ENCODE measurements at regions not wholly inside any gene's neighbourhood (a gene's known extent, or its start where the extent isn't known, plus 50 kb on each side); places are given as distances from the start of the nearest gene placed in this dataset.

DNA sequence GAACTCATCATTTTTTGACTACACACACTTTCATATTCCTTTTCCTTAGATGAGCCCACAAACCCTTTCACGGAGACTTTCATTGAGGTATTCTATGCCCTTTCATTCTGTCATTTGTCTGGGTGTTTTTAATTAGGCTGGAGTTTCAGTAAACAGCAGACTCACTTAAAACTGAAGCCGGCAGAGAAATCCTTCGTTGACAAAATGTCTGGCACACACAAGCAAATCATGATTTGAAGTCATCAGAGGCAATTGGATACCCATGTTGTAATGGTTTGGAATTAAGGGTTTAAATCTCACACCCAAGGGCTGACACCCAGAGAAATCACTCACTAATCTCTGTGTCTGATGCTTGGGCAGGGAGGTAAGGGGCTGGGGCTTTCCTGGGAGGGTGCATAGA lies 127.1 kb downstream of the EHF start:
- TF ChIP-seq, protein P1, sequence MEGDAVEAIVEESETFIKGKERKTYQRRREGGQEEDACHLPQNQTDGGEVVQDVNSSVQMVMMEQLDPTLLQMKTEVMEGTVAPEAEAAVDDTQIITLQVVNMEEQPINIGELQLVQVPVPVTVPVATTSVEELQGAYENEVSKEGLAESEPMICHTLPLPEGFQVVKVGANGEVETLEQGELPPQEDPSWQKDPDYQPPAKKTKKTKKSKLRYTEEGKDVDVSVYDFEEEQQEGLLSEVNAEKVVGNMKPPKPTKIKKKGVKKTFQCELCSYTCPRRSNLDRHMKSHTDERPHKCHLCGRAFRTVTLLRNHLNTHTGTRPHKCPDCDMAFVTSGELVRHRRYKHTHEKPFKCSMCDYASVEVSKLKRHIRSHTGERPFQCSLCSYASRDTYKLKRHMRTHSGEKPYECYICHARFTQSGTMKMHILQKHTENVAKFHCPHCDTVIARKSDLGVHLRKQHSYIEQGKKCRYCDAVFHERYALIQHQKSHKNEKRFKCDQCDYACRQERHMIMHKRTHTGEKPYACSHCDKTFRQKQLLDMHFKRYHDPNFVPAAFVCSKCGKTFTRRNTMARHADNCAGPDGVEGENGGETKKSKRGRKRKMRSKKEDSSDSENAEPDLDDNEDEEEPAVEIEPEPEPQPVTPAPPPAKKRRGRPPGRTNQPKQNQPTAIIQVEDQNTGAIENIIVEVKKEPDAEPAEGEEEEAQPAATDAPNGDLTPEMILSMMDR (IDR thresholded peaks at IDR 0.05): no peak
- H3K4me1 ChIP-seq: no peaks in the 10 kb centered on the region
- no peak for ATAC-seq
- H3K27ac ChIP-seq: no peak overlapping the region
- DNase-seq: no peak
- H3K4me3 ChIP-seq: no peak overlapping the region
- intact Hi-C loops (cut with DNase I): no loop called here
- H3K27me3 ChIP-seq: no peaks in the 10 kb centered on the region
- H3K9me3 ChIP-seq: no peaks in the 10 kb centered on the region
- no peaks in the 10 kb centered on the region for H3K36me3 ChIP-seq

DNA sequence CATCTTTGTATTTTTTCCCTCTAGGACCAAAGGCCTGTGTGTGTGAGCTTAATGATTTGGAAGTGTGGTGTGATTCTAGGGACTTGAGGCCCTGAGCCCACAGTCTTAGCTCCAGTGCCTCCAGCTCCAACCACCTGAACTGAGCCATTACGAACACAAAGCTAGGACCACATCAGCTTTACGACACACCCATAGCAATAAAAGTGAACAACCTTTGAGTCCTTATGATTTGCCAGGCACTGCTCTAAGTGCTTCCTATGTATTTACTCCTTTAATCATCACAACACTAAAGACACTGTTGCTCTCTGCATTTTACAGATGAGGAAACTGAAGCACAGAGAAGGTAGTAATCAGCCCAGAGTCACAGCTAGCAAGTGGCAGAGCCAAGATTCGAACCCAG lies 126.4 kb downstream of the EHF start:
- intact Hi-C loops (cut with DNase I): no loop called here

DNA sequence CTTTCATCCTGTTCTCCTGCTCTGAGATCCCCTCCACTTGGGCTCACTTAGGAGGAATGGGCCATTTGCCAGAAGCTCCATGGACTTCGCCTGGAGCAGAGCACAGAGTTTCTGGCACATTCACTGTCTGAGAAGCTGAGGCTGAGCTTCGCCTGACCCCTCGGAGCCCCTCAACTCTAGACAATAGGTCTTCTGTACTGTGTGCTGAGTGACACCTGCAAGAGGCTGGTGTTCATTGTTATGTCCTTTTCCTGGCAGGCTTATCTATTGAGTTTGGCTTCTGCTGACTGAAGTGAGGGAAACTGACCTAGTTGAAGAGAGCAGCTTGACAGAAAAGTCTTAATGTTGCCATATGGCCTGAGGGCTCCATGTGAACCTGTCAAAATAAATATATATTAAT lies 124.3 kb downstream of the EHF start:
- no peaks in the 10 kb centered on the region for H3K27me3 ChIP-seq
- H3K4me3 ChIP-seq: no peak overlapping the region
- no peaks in the 10 kb centered on the region for H3K36me3 ChIP-seq
- TF ChIP-seq, protein P1 (IDR thresholded peaks at IDR 0.05): no peak
- no peaks in the 10 kb centered on the region for H3K9me3 ChIP-seq
- ATAC-seq (no peak), DNase-seq (no peak)
- no peaks in the 10 kb centered on the region for H3K4me1 ChIP-seq
- H3K27ac ChIP-seq: no peak overlapping the region
- intact Hi-C loops (cut with DNase I): no loop called here

More for the DNA sequence above, 126.4 kb downstream of the EHF start:
- H3K4me1 ChIP-seq: no peaks in the 10 kb centered on the region
- TF ChIP-seq, protein P1 (IDR thresholded peaks at IDR 0.05): no peak
- no peaks in the 10 kb centered on the region for H3K9me3 ChIP-seq
- H3K27ac ChIP-seq: no peak overlapping the region
- DNase-seq (no peak), ATAC-seq (no peak)
- no peak overlapping the region for H3K4me3 ChIP-seq
- H3K27me3 ChIP-seq: no peaks in the 10 kb centered on the region
- no peaks in the 10 kb centered on the region for H3K36me3 ChIP-seq

DNA sequence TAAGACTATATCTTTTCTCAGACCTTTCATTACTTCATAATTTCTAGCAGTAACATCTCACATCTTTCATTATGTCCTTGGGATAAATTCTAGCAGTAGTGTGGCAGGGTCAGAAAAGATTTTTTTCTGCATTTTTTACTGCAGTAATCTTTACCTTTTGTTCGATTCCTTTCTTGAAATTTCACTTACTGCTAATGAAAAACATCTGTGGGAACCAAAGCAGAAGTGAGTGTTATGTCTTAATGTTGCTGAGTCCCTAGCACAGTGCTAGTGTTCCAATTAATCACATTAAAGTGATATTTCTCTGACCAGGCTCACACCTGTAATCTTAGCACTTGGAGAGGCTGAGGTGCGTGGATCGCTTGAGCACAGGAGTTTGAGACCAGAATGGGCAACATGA lies 123.6 kb downstream of the EHF start:
- Histone ChIP-seq H3K36me3 (no peaks in the 10 kb centered on the region), H3K9me3 (no peaks in the 10 kb centered on the region), H3K4me3 (no peak overlapping the region), H3K27me3 (no peaks in the 10 kb centered on the region), H3K27ac (no peak overlapping the region), H3K4me1 (no peaks in the 10 kb centered on the region)
- ATAC-seq (no peak), DNase-seq (no peak)
- TF ChIP-seq, protein P1 (IDR thresholded peaks at IDR 0.05): no peak
- intact Hi-C loops (cut with DNase I): no loop called here

DNA sequence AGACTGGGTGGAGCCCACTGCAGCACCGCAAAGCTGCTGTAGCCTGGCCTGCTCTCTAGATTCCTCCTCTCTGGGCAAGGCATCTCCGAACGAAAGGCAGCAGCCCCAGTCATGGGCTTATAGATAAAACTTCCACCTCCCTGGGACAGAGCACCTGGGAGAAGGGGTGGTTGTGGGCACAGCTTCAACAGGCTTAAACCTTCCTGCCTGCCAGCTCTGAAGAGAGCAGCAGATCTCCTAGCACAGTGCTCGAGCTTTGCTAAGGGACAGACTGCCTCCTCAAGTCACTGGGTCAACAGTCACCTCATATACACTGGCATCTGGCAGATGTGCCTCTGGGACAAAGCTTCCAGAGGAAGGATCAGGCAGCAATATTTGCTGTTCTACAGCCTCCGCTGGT lies 117.3 kb downstream of the EHF start:
- Histone ChIP-seq H3K27ac (no peak overlapping the region), H3K4me3 (no peak overlapping the region), H3K9me3 (peaks cover 0 to 7% of the 10 kb centered on the region in 2 donors), H3K36me3 (no peaks in the 10 kb centered on the region), H3K27me3 (no peaks in the 10 kb centered on the region), H3K4me1 (no peaks in the 10 kb centered on the region)
- ATAC-seq: no peak
- no peak for DNase-seq
- TF ChIP-seq, protein P1 (IDR thresholded peaks at IDR 0.05): no peak
- intact Hi-C loops (cut with DNase I): no loop called here
